AG10803 (cell line): ENCODE measurements at regions not wholly inside any gene's neighbourhood (a gene's known extent, or its start where the extent isn't known, plus 50 kb on each side); places are given as distances from the start of the nearest gene placed in this dataset.

Source experiments
- DNase-seq: peaks from one replicate; pipeline ENCODE4 v3.0.0; 2010; ENCODE audit warnings: low read depth
- H3K4me3 ChIP-seq: 2 replicates; pipeline ENCODE4 v1.5.1; 2011; ENCODE audit warnings: mild to moderate bottlenecking, low read length, control low read depth
- TF ChIP-seq, protein P1 (sequence below): conservative IDR thresholded peaks from 2 replicates; pipeline ENCODE4 v1.5.1; 2011; ENCODE audit warnings: mild to moderate bottlenecking, low read length, control low read depth, inconsistent platforms

DNA sequence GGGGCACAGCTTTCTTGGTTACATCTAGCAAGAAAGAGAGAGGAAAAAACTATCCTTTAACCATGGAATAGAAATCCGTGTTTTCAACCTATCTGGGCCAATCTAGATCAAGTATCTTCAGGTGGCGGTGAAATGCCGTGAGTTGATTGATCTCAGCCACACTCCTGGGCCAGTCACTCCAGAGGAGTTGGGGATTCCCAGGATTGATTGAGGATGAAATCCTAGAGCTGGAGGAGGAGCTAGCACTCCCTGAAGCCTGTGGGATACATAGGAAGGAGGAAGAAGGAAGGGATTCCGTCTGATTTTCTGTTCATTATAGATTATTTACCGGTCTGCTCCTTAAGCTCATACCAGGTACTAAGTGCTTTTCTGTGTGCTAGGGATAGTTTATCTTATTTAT lies 106.3 kb upstream of the ARID2 start:
- no peak for DNase-seq
- TF ChIP-seq, protein P1, sequence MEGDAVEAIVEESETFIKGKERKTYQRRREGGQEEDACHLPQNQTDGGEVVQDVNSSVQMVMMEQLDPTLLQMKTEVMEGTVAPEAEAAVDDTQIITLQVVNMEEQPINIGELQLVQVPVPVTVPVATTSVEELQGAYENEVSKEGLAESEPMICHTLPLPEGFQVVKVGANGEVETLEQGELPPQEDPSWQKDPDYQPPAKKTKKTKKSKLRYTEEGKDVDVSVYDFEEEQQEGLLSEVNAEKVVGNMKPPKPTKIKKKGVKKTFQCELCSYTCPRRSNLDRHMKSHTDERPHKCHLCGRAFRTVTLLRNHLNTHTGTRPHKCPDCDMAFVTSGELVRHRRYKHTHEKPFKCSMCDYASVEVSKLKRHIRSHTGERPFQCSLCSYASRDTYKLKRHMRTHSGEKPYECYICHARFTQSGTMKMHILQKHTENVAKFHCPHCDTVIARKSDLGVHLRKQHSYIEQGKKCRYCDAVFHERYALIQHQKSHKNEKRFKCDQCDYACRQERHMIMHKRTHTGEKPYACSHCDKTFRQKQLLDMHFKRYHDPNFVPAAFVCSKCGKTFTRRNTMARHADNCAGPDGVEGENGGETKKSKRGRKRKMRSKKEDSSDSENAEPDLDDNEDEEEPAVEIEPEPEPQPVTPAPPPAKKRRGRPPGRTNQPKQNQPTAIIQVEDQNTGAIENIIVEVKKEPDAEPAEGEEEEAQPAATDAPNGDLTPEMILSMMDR: no peak

DNA sequence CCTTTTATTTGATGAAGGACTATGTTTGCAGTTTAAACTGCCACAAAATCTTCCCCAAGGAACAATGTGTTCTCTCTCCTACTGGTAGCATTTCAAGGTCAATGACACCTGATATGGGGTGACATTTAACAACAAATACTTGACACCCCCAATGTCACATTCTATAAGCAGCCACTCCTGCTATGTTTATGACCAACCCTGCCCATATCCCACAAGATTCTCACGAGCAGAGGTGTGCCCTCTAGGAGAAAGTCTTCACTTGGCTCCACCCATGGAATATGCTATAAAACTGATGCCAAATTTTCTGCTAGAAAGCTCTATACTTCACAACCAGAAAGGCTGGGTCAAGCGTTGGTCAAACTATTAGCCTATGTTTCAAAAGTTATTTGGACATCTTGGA lies 105.6 kb upstream of the ARID2 start:
- TF ChIP-seq, protein P1: no peak
- no peak for DNase-seq
- H3K4me3 ChIP-seq: no peak overlapping the region

More for the DNA sequence above, 106.3 kb upstream of the ARID2 start:
- H3K4me3 ChIP-seq: no peak overlapping the region

DNA sequence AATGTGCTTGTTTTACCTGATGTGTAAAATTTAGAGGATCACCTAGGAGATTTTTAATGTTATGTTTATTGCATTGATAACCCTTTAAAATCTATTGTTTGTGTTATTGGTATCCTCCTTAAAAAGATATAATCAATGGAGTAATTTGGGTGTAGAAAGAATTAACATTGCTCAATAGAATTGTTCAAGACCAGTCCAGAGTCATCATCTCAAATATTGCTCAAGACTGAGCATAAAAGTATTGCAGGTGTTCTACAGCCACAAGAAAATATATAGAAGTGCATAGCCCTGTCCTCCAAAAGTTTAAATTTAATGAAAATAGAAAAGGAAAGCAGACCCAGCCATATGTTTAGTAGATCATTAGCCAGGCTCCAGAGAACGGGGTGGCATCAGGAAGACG lies 102.5 kb upstream of the ARID2 start:
- no peak for DNase-seq
- H3K4me3 ChIP-seq: no peak overlapping the region
- TF ChIP-seq, protein P1: no peak

DNA sequence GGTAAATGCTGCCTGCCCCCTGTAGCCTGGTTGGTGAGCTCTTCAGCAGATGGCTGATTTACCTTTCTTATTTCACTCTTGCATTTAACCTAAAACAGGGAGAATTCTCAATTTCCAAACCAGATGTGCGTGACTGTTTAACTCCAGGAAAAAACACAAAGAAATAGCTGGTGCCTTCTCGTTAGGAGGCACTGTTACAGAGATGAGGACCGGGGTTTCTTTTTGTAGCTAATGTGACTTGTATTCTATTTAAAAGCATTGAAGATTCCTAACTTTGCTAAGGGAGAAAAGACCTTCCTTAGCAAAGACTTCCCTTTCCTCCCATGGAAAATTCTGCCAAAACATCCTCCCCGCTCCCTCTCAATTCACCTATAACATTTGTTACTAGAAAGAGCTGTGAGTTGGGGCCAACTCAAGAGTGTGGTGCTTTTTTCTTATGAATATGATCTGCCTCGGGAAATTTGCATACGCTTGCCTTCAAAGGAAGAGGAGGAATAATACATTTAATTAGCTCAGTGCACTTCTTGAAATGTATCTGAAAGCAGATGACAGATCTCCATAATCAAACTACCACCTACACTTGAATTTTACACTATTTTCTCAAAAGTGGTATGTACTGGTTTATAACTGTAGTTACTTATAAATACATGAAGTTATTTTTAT lies 102.0 kb upstream of the ARID2 start:
- DNase-seq: no peak
- TF ChIP-seq, protein P1: no peak
- no peak overlapping the region for H3K4me3 ChIP-seq

DNA sequence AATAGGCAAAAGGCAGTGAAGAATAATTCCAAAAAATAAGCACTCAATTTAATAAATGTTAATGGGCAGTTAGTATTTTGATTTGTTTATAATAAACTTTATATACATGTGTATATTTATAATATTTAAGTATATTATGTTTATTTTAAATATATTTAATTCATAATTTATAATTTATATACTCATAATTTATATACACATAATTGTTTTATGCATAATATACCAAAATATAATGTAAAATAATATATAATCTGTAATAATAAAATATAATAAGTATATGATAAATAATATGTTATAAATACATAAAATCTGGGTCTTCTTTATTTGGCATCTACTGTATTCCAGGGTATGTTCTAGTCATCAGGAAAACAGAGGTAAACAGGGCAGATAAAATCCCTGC lies 100.2 kb upstream of the ARID2 start:
- H3K4me3 ChIP-seq: no peak overlapping the region
- TF ChIP-seq, protein P1: no peak
- no peak for DNase-seq

DNA sequence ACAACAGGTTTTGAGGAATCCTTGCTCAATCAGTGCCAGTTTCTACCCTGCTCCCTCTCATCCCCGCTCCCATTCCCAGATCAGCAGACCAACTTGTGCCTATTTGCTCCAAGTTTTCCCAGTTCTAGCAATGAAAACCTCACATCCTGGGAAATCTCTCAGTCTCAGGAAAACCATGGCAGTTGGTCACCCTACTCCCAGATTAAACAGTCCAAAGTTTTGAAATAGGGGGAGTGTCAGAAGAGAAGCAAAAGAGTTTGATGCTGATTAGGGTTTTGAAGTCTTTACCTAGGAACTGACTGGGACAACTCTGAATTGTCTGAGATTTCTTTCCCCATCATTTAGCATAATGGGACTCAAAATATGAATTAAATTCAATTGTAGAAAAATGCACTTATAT lies 95.8 kb upstream of the ARID2 start:
- no peak for DNase-seq
- H3K4me3 ChIP-seq: no peak overlapping the region
- TF ChIP-seq, protein P1: no peak

DNA sequence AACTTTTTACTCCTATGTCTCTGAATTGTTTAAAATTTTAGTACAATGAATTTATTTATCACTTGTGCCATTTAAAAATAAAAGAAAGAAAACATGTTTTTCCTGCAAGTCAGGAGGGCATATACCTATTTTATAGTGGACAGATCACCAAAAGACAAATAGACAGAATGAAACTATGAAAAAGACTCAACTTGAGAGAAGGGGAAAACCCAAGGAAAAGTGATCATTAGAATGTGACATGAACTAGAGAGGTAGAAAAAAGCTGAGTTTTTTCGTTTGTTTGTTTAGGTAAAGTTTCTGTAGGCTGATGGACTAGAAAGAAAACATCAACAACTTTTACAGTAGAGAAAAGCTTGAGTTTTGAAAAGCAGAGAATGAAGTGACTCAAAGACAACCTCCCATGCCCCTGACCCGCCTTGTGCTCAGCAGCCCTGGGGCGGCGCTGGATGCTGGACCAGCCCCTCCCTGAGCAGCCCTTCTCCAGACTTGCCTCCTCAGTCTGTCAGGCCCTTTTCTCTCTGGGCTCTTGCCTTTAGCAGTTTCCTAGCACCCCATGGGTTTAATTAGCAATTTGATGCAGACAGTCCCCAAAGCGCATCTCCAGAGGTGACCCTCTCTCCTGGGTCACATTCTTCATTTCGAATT lies 95.1 kb upstream of the ARID2 start:
- TF ChIP-seq, protein P1: no peak
- DNase-seq: no peak
- no peak overlapping the region for H3K4me3 ChIP-seq
